Panc1 (cell line): ENCODE measurements at regions not wholly inside any gene's neighbourhood (a gene's known extent, or its start where the extent isn't known, plus 50 kb on each side); places are given as distances from the start of the nearest gene placed in this dataset.

Experiments
- POLR2AphosphoS5 ChIP-seq: IDR thresholded peaks from 2 replicates; pipeline ENCODE4 v1.6.1; 2012; ENCODE audit warnings: mild to moderate bottlenecking, low read depth, low read length, moderate library complexity
- TCF7L2 ChIP-seq: IDR thresholded peaks from 2 replicates; pipeline ENCODE4 v1.6.1; 2011; ENCODE audit warnings: mild to moderate bottlenecking, low read depth, low read length, inconsistent platforms
- TF ChIP-seq, protein P1 (sequence below): fragments of 450-650 bp; IDR thresholded peaks from 2 replicates; pipeline ENCODE4 v1.5.1; 2017; ENCODE audit warnings: mild to moderate bottlenecking

DNA sequence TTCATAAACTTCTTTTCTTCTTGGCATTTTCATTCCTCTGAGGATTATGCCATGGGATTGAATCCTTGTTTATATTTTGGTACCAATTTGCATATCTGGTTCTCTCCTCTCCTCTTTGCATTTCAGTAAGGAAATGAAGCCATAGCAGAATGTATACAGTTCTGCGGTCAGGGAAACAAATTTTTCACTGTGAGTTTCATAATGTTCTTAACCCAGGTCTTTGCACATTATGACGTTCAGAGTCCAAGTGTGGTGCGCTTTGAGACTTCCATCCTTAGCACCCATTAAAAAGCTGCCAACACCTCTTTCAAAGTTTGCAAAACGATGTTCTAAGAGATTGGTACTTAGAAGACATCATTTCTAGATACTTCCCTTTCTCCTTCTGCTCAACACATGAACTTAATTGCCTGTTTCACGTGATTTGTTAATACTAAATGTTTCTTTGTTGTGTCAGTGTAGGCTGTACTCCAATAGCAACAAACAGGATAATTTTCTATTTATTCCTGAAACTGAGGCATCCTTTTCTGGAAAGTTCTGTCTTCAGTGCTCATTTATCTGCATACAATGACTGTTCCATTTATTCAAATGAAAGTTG lies 953.1 kb upstream of the NR2F2 start:
- TF ChIP-seq, protein P1, sequence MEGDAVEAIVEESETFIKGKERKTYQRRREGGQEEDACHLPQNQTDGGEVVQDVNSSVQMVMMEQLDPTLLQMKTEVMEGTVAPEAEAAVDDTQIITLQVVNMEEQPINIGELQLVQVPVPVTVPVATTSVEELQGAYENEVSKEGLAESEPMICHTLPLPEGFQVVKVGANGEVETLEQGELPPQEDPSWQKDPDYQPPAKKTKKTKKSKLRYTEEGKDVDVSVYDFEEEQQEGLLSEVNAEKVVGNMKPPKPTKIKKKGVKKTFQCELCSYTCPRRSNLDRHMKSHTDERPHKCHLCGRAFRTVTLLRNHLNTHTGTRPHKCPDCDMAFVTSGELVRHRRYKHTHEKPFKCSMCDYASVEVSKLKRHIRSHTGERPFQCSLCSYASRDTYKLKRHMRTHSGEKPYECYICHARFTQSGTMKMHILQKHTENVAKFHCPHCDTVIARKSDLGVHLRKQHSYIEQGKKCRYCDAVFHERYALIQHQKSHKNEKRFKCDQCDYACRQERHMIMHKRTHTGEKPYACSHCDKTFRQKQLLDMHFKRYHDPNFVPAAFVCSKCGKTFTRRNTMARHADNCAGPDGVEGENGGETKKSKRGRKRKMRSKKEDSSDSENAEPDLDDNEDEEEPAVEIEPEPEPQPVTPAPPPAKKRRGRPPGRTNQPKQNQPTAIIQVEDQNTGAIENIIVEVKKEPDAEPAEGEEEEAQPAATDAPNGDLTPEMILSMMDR: no peak
- TF ChIP-seq POLR2AphosphoS5: no peak
- no peak for TF ChIP-seq TCF7L2
